AG08396 (cell line): ENCODE measurements at regions not wholly inside any gene's neighbourhood (a gene's known extent, or its start where the extent isn't known, plus 50 kb on each side); places are given as distances from the start of the nearest gene placed in this dataset.

Experiments
- DNase-seq: peaks from one replicate; pipeline ENCODE4 v3.0.0; 2012; ENCODE audit warnings: low spot score, mixed read lengths

- DNase-seq: no peak
These were observed 211.3 kb downstream of the MYCN start for GRCh38 chr2:16151651-16152050.

- no peak for DNase-seq
These were observed 210.9 kb downstream of the MYCN start for GRCh38 chr2:16151281-16151570.

- no peak for DNase-seq
These were observed 210.3 kb downstream of the MYCN start for GRCh38 chr2:16150456-16151280.

- no peak for DNase-seq
These were observed 209.2 kb downstream of the MYCN start for GRCh38 chr2:16149349-16150243.

- no peak for DNase-seq
These were observed 208.4 kb downstream of the MYCN start for GRCh38 chr2:16148632-16149348.

GRCh38 chr2:16142383-16143361 is 202.3 kb downstream of the MYCN start:
- no peak for DNase-seq

GRCh38 chr2:16141641-16141921 is 201.2 kb downstream of the MYCN start:
- no peak for DNase-seq

GRCh38 chr2:16140771-16141640 is 200.7 kb downstream of the MYCN start:
- DNase-seq: no peak

GRCh38 chr2:16139663-16140615 is 199.6 kb downstream of the MYCN start:
- DNase-seq: no peak

GRCh38 chr2:16138811-16139662 is 198.7 kb downstream of the MYCN start:
- DNase-seq: no peak

GRCh38 chr2:16137080-16137755 is 196.9 kb downstream of the MYCN start:
- no peak for DNase-seq

- DNase-seq: no peak
These were observed 196.2 kb downstream of the MYCN start for GRCh38 chr2:16136461-16137035.

GRCh38 chr2:16135913-16136310 is 195.6 kb downstream of the MYCN start:
- no peak for DNase-seq

- DNase-seq: no peak
These were observed 195.0 kb downstream of the MYCN start for GRCh38 chr2:16135196-16135912.

GRCh38 chr2:16134436-16135165 is 194.3 kb downstream of the MYCN start:
- DNase-seq: no peak

- DNase-seq: no peak
These were observed 190.6 kb downstream of the MYCN start for GRCh38 chr2:16130906-16131400.
